AG09309 (cell line): ENCODE measurements at regions not wholly inside any gene's neighbourhood (a gene's known extent, or its start where the extent isn't known, plus 50 kb on each side); places are given as distances from the start of the nearest gene placed in this dataset.
"Not testable (repeated sequence)": the region's sequence is repeated elsewhere in the genome, so short reads cannot be mapped to it uniquely, and the experiment has no call there.

Source experiments
- DNase-seq: peaks from one replicate; pipeline ENCODE4 v3.0.0-alpha.2; 2010; ENCODE audit warnings: low read depth
- H3K4me3 ChIP-seq: 2 replicates; pipeline ENCODE4 v1.5.1; 2011; ENCODE audit warnings: mild to moderate bottlenecking, low read depth, low read length, moderate library complexity; ENCODE audit not compliant: control insufficient read depth
- TF ChIP-seq, protein P1 (sequence below): IDR thresholded peaks from 2 replicates; pipeline ENCODE4 v1.5.1; 2011; ENCODE audit warnings: mild to moderate bottlenecking, low read depth, low read length, inconsistent platforms; ENCODE audit not compliant: insufficient read depth, control insufficient read depth; ENCODE audit errors: missing control alignments

- H3K4me3 ChIP-seq = no peak overlapping the region
- TF ChIP-seq, protein P1, sequence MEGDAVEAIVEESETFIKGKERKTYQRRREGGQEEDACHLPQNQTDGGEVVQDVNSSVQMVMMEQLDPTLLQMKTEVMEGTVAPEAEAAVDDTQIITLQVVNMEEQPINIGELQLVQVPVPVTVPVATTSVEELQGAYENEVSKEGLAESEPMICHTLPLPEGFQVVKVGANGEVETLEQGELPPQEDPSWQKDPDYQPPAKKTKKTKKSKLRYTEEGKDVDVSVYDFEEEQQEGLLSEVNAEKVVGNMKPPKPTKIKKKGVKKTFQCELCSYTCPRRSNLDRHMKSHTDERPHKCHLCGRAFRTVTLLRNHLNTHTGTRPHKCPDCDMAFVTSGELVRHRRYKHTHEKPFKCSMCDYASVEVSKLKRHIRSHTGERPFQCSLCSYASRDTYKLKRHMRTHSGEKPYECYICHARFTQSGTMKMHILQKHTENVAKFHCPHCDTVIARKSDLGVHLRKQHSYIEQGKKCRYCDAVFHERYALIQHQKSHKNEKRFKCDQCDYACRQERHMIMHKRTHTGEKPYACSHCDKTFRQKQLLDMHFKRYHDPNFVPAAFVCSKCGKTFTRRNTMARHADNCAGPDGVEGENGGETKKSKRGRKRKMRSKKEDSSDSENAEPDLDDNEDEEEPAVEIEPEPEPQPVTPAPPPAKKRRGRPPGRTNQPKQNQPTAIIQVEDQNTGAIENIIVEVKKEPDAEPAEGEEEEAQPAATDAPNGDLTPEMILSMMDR = peak; percentile 22
- DNase-seq = no peak
These were observed 285.1 kb downstream of the CCSER2 start for GRCh38 chr10:84613336-84614021.

GRCh38 chr10:84626397-84627087 lies 298.2 kb downstream of the CCSER2 start:
- no peak overlapping the region for H3K4me3 ChIP-seq
- DNase-seq = no peak
- TF ChIP-seq, protein P1 = no peak

DNA sequence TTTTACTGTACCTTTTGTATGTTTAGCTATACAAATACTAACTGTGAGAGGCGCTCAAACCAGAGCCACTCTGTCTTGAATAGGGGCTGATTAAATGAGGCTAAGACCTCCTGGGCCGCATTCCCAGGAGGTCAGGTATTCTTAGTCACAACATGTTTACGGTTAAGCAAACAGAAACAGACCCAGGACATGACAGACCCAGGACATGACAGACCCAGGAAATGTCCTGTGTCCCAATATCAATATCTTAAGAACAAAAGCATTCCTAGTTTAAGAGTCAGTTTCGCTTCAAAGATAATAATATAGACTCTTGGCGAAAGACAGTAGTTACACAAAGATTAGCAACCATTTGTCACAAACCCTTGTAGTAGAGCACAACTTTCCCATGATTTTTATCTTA lies 304.5 kb downstream of the CCSER2 start:
- DNase-seq = no peak
- H3K4me3 ChIP-seq = no peak overlapping the region
- TF ChIP-seq, protein P1 = no peak

GRCh38 chr10:84634636-84635035 lies 306.2 kb downstream of the CCSER2 start:
- TF ChIP-seq, protein P1 = no peak
- H3K4me3 ChIP-seq = no peak overlapping the region
- DNase-seq = no peak

GRCh38 chr10:84650628-84651027 lies 322.2 kb downstream of the CCSER2 start:
- not testable (repeated sequence) for H3K4me3 ChIP-seq, DNase-seq

GRCh38 chr10:84654671-84655070 lies 326.3 kb downstream of the CCSER2 start:
- TF ChIP-seq, protein P1 = no peak
- DNase-seq = no peak
- no peak overlapping the region for H3K4me3 ChIP-seq

GRCh38 chr10:84659027-84659426 lies 330.6 kb downstream of the CCSER2 start:
- no peak for DNase-seq
- no peak overlapping the region for H3K4me3 ChIP-seq
- TF ChIP-seq, protein P1 = no peak
